ENCODE measurements at regions not wholly inside any gene's neighbourhood (a gene's known extent, or its start where the extent isn't known, plus 50 kb on each side); places are given as distances from the start of the nearest gene placed in this dataset.

- no peak overlapping the region for H3K4me3 ChIP-seq (ENCODE audit: low read depth, low read length)
- DNase-seq (ENCODE audit: low read depth), result no peak
These were observed 164.4 kb upstream of the DPT start for GRCh38 chr1:168893359-168893801.

DNA sequence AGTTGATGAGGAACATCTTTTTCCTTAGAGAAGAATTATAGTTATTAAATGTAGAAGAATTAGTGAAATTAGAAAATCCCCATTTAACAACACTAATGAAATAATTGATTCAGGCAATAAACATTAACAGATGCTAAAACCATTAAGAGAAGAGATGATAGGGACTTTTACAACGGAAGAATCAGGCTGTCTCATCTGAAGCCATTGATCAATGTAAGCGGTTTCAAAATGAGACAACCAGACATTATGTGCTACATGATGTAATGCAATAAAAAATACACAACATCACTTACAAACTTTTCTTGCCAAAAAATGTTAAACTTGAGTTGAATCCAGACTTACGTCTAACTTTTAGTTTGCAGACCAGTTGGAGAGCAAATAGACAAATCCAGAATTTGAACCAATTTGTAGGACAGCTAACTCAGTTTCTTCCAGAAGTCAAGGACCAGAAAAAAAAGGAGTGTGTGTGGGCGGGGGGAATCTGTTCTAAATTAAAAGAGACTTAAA is 165.4 kb upstream of the DPT start:
- TF ChIP-seq, protein P1, sequence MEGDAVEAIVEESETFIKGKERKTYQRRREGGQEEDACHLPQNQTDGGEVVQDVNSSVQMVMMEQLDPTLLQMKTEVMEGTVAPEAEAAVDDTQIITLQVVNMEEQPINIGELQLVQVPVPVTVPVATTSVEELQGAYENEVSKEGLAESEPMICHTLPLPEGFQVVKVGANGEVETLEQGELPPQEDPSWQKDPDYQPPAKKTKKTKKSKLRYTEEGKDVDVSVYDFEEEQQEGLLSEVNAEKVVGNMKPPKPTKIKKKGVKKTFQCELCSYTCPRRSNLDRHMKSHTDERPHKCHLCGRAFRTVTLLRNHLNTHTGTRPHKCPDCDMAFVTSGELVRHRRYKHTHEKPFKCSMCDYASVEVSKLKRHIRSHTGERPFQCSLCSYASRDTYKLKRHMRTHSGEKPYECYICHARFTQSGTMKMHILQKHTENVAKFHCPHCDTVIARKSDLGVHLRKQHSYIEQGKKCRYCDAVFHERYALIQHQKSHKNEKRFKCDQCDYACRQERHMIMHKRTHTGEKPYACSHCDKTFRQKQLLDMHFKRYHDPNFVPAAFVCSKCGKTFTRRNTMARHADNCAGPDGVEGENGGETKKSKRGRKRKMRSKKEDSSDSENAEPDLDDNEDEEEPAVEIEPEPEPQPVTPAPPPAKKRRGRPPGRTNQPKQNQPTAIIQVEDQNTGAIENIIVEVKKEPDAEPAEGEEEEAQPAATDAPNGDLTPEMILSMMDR (IDR thresholded peaks at IDR 0.05; ENCODE audit: insufficient read depth, low read depth, low read length, missing control alignments), result no peak
- H3K4me3 ChIP-seq (ENCODE audit: low read depth, low read length), result no peak overlapping the region
- DNase-seq (ENCODE audit: low read depth), result no peak

More at GRCh38 chr1:168893359-168893801, 164.4 kb upstream of the DPT start:
- TF ChIP-seq, protein P1 (IDR thresholded peaks at IDR 0.05; ENCODE audit: insufficient read depth, low read depth, low read length, missing control alignments), result no peak

GRCh38 chr1:168897249-168897648 is 168.2 kb upstream of the DPT start:
- TF ChIP-seq, protein P1 (IDR thresholded peaks at IDR 0.05; ENCODE audit: insufficient read depth, low read depth, low read length, missing control alignments), result no peak
- no peak overlapping the region for H3K4me3 ChIP-seq (ENCODE audit: low read depth, low read length)
- DNase-seq (ENCODE audit: low read depth), result no peak

- no peak overlapping the region for H3K4me3 ChIP-seq (ENCODE audit: low read depth, low read length)
- TF ChIP-seq, protein P1 (IDR thresholded peaks at IDR 0.05; ENCODE audit: insufficient read depth, low read depth, low read length, missing control alignments), result no peak
- no peak for DNase-seq (ENCODE audit: low read depth)
These were observed 174.3 kb upstream of the DPT start for GRCh38 chr1:168903237-168903830.

DNA sequence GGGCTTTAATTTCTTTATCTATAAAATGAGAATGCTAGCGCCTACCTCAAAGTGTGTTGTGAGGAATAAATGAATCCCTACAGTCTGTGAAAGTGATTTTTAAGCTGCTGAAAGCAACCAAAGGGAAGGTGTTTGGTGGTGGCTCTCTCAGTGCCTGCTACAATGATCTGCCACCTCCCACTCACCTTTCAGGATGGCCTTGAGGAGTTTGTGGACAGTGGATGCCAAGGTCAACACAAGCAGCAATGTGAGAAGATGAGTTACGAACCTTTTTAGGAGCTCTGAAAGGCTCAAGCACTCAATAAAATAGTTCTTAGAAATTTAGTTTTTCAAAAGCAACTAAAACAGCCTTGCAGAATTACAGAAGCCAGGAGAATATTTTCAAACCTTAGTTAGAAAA is 176.6 kb upstream of the DPT start:
- TF ChIP-seq, protein P1 (IDR thresholded peaks at IDR 0.05; ENCODE audit: insufficient read depth, low read depth, low read length, missing control alignments), result no peak
- DNase-seq (ENCODE audit: low read depth), result no peak
- no peak overlapping the region for H3K4me3 ChIP-seq (ENCODE audit: low read depth, low read length)

DNA sequence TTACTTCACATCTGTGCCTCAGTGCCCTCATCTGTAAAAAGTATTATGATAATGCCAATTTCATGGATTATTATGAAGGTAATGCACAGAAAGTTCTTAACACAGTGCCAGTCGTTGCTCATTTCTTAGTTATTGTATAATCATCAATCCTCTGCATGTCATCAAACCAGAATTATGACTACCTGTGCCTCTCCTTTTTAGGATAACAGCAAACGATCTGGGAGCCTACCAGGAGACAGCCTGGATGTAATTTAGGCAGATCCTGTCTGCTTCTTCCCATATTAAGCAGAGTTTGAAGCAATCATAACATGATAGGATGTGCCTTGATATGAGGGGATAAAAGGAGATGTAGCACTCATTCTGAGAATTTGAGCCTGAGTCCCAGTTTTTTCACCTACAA is 177.4 kb upstream of the DPT start:
- DNase-seq (ENCODE audit: low read depth), result no peak
- no peak overlapping the region for H3K4me3 ChIP-seq (ENCODE audit: low read depth, low read length)
- TF ChIP-seq, protein P1 (IDR thresholded peaks at IDR 0.05; ENCODE audit: insufficient read depth, low read depth, low read length, missing control alignments), result no peak

- TF ChIP-seq, protein P1 (IDR thresholded peaks at IDR 0.05; ENCODE audit: insufficient read depth, low read depth, low read length, missing control alignments), result no peak
- DNase-seq (ENCODE audit: low read depth), result no peak
- H3K4me3 ChIP-seq (ENCODE audit: low read depth, low read length), result no peak overlapping the region
These were observed 178.0 kb upstream of the DPT start for GRCh38 chr1:168907053-168907452.
